ENCODE measurements at regions not wholly inside any gene's neighbourhood (a gene's known extent, or its start where the extent isn't known, plus 50 kb on each side); places are given as distances from the start of the nearest gene placed in this dataset.

- Histone ChIP-seq H3K9ac (ENCODE audit: low read depth, low read length) (no peak overlapping the region), H3K23ac (ENCODE audit: low read depth, low read length) (no peak overlapping the region), H3K56ac (ENCODE audit: extremely low read depth, insufficient read depth, low read length) (no peak overlapping the region), H4K8ac (ENCODE audit: low read depth in 2 of 2, low read length in 2 of 2) (no peak overlapping the region), H3K14ac (replicated peaks; ENCODE audit: low read depth, low read length) (no peak overlapping the region), H4K91ac (ENCODE audit: insufficient read depth, low read depth, low read length) (no peak overlapping the region), H3K18ac (ENCODE audit: low read depth, low read length) (no peak overlapping the region), H2AFZ (replicated peaks; ENCODE audit: low read length, poor library complexity) (no peak overlapping the region), H3K27me3 (ENCODE audit: control insufficient read depth, insufficient read depth, low read length) (no peaks in the 10 kb centered on the region), H3K4me3 (ENCODE audit: insufficient read depth, low read depth, low read length) (no peak overlapping the region), H3K4me2 (ENCODE audit: low read depth, low read length) (no peak overlapping the region), H4K20me1 (ENCODE audit: insufficient read depth, low read length) (no peaks in the 10 kb centered on the region), H3K4me1 (ENCODE audit: control insufficient read depth, insufficient read depth, low read length) (no peaks in the 10 kb centered on the region), H3K9me1 (ENCODE audit: insufficient read depth, low read length) (no peaks in the 10 kb centered on the region), H3K4ac (ENCODE audit: low read depth, low read length) (no peak overlapping the region), H2BK120ac (ENCODE audit: low read depth, low read length) (no peak overlapping the region), H3K79me1 (ENCODE audit: low read depth in 1 of 2, low read length in 2 of 2) (no peaks in the 10 kb centered on the region), H2BK15ac (ENCODE audit: low read depth, low read length) (no peak overlapping the region), H2AK5ac (ENCODE audit: low read depth, low read length) (no peak overlapping the region), H2AK9ac (replicated peaks; ENCODE audit: low read depth, low read length, poor library complexity) (no peak overlapping the region), H2BK5ac (ENCODE audit: low read depth, low read length, poor library complexity, severe bottlenecking) (no peak overlapping the region), H2BK20ac (ENCODE audit: low read depth, low read length) (no peak overlapping the region), H3K36me3 (ENCODE audit: control insufficient read depth, insufficient read depth, low read length) (no peaks in the 10 kb centered on the region), H4K5ac (ENCODE audit: low read depth, low read length) (no peak overlapping the region), H3K9me3 (ENCODE audit: control insufficient read depth, insufficient read depth, low read length) (peaks cover 3% of the 10 kb centered on the region; the same call in 1 of the 2 replicates), H3K27ac (ENCODE audit: insufficient read depth, low read length) (no peak overlapping the region)
- TF ChIP-seq CEBPB (IDR thresholded peaks at IDR 0.05; ENCODE audit: low read depth, low read length) (no peak), RFX5 (IDR thresholded peaks at IDR 0.05; ENCODE audit: low read depth, low read length) (no peak), USF2 (IDR thresholded peaks at IDR 0.05; ENCODE audit: low read depth, low read length) (no peak), RAD21 (IDR thresholded peaks at IDR 0.05; ENCODE audit: low read length) (no peak), MXI1 (IDR thresholded peaks at IDR 0.05; ENCODE audit: borderline replicate concordance, low read depth, low read length) (no peak)
- no CpG with 5 or more reads among the region's 1 CpG for WGBS, 2 experiments (ENCODE audit: extremely low coverage in 2 of 2, insufficient read length in 1 of 2)
- ChIA-PET POLR2A (ENCODE audit: unreplicated experiment) (no interaction called here), CTCF (no interaction called here)
- BruUV-seq (replicated peaks): no TSS peak
- no peak for DNase-seq
- in situ Hi-C loops (cut with MboI; ENCODE audit: low sequenced_read_pairs): no loop called here
- intact Hi-C loops (cut with micrococcal nuclease): no loop called here
- no peak for ATAC-seq (ENCODE audit: low read depth)
- dilution Hi-C loops (cut with HindIII; ENCODE audit: low sequenced_read_pairs, unreplicated experiment): no loop called here
These were observed 798.3 kb upstream of the SLC35B3 start for GRCh38 chr6:9233686-9234085.
